ENCODE measurements at regions not wholly inside any gene's neighbourhood (a gene's known extent, or its start where the extent isn't known, plus 50 kb on each side); places are given as distances from the start of the nearest gene placed in this dataset.

- TF ChIP-seq GATA2 (IDR thresholded peaks at IDR 0.05; ENCODE audit: low read depth, low read length) (no peak), GATA3 (IDR thresholded peaks at IDR 0.05; ENCODE audit: low read depth, low read length) (no peak)
Measured at GRCh38 chr2:136638193-136638592, 127.2 kb upstream of the THSD7B start.

GRCh38 chr2:136637402-136637801, 127.9 kb upstream of the THSD7B start:
- TF ChIP-seq GATA3 (IDR thresholded peaks at IDR 0.05; ENCODE audit: low read depth, low read length) (no peak), GATA2 (IDR thresholded peaks at IDR 0.05; ENCODE audit: low read depth, low read length) (no peak)

GRCh38 chr2:136628490-136628889, 136.9 kb upstream of the THSD7B start:
- TF ChIP-seq GATA3 (IDR thresholded peaks at IDR 0.05; ENCODE audit: low read depth, low read length): no peak
- TF ChIP-seq GATA2 (IDR thresholded peaks at IDR 0.05; ENCODE audit: low read depth, low read length): no peak

- no peak for TF ChIP-seq GATA3 (IDR thresholded peaks at IDR 0.05; ENCODE audit: low read depth, low read length)
- TF ChIP-seq GATA2 (IDR thresholded peaks at IDR 0.05; ENCODE audit: low read depth, low read length): no peak
Measured at GRCh38 chr2:136613096-136613495, 152.2 kb upstream of the THSD7B start.

GRCh38 chr2:136612079-136612478, 153.3 kb upstream of the THSD7B start:
- TF ChIP-seq GATA3 (IDR thresholded peaks at IDR 0.05; ENCODE audit: low read depth, low read length): no peak
- no peak for TF ChIP-seq GATA2 (IDR thresholded peaks at IDR 0.05; ENCODE audit: low read depth, low read length)

- TF ChIP-seq GATA3 (IDR thresholded peaks at IDR 0.05; ENCODE audit: low read depth, low read length) (no peak), GATA2 (IDR thresholded peaks at IDR 0.05; ENCODE audit: low read depth, low read length) (no peak)
Measured at GRCh38 chr2:136611451-136611850, 153.9 kb upstream of the THSD7B start.

- TF ChIP-seq GATA2 (IDR thresholded peaks at IDR 0.05; ENCODE audit: low read depth, low read length) (no peak), GATA3 (IDR thresholded peaks at IDR 0.05; ENCODE audit: low read depth, low read length) (no peak)
Measured at GRCh38 chr2:136582628-136583205, 182.6 kb upstream of the THSD7B start.

- TF ChIP-seq GATA3 (IDR thresholded peaks at IDR 0.05; ENCODE audit: low read depth, low read length): no peak
- no peak for TF ChIP-seq GATA2 (IDR thresholded peaks at IDR 0.05; ENCODE audit: low read depth, low read length)
Measured at GRCh38 chr2:136572335-136572734, 193.0 kb upstream of the THSD7B start.

- no peak for TF ChIP-seq GATA2 (IDR thresholded peaks at IDR 0.05; ENCODE audit: low read depth, low read length)
- no peak for TF ChIP-seq GATA3 (IDR thresholded peaks at IDR 0.05; ENCODE audit: low read depth, low read length)
Measured at GRCh38 chr2:136557203-136557602, 208.1 kb upstream of the THSD7B start.

GRCh38 chr2:136550181-136550580, 215.2 kb upstream of the THSD7B start:
- TF ChIP-seq GATA2 (IDR thresholded peaks at IDR 0.05; ENCODE audit: low read depth, low read length): no peak
- TF ChIP-seq GATA3 (IDR thresholded peaks at IDR 0.05; ENCODE audit: low read depth, low read length): no peak

- TF ChIP-seq GATA3 (IDR thresholded peaks at IDR 0.05; ENCODE audit: low read depth, low read length) (no peak), GATA2 (IDR thresholded peaks at IDR 0.05; ENCODE audit: low read depth, low read length) (no peak)
Measured at GRCh38 chr2:136539355-136539754, 226.0 kb upstream of the THSD7B start.

GRCh38 chr2:136538489-136538888, 226.9 kb upstream of the THSD7B start:
- TF ChIP-seq GATA2 (IDR thresholded peaks at IDR 0.05; ENCODE audit: low read depth, low read length) (no peak), GATA3 (IDR thresholded peaks at IDR 0.05; ENCODE audit: low read depth, low read length) (no peak)

- no peak for TF ChIP-seq GATA2 (IDR thresholded peaks at IDR 0.05; ENCODE audit: low read depth, low read length)
- TF ChIP-seq GATA3 (IDR thresholded peaks at IDR 0.05; ENCODE audit: low read depth, low read length): no peak
Measured at GRCh38 chr2:136534811-136535210, 230.5 kb upstream of the THSD7B start.

GRCh38 chr2:136532171-136532570, 233.2 kb upstream of the THSD7B start:
- TF ChIP-seq GATA2 (IDR thresholded peaks at IDR 0.05; ENCODE audit: low read depth, low read length) (no peak), GATA3 (IDR thresholded peaks at IDR 0.05; ENCODE audit: low read depth, low read length) (no peak)

- no peak for TF ChIP-seq GATA2 (IDR thresholded peaks at IDR 0.05; ENCODE audit: low read depth, low read length)
- TF ChIP-seq GATA3 (IDR thresholded peaks at IDR 0.05; ENCODE audit: low read depth, low read length): no peak
Measured at GRCh38 chr2:136531731-136532130, 233.6 kb upstream of the THSD7B start.

- TF ChIP-seq GATA2 (IDR thresholded peaks at IDR 0.05; ENCODE audit: low read depth, low read length) (no peak), GATA3 (IDR thresholded peaks at IDR 0.05; ENCODE audit: low read depth, low read length) (no peak)
Measured at GRCh38 chr2:136530146-136530545, 235.2 kb upstream of the THSD7B start.

Measured in SH-SY5Y (cell line).